Activated naive CD4-positive, alpha-beta T cell treated with anti-CD3 and anti-CD28 coated beads, Interleukin-2, amount 50 U/mL, for 16 hours (primary cell): ENCODE measurements at regions not wholly inside any gene's neighbourhood (a gene's known extent, or its start where the extent isn't known, plus 50 kb on each side); places are given as distances from the start of the nearest gene placed in this dataset.
A peak's percentile ranks its signal among the peaks of the same experiment; 100 is the strongest.
"Not testable (repeated sequence)": the region's sequence is repeated elsewhere in the genome, so short reads cannot be mapped to it uniquely, and the experiment has no call there.

Experiments used
- DNase-seq: peaks from one replicate; pipeline ENCODE4 v3.0.0-alpha.2; 2020

- not testable (repeated sequence) for DNase-seq
These were observed 52.5 kb upstream of the CCDC71L start for GRCh38 chr7:106713452-106713851.

GRCh38 chr7:106714590-106715442 lies 53.9 kb upstream of the CCDC71L start:
- not testable (repeated sequence) for DNase-seq

GRCh38 chr7:106715730-106716129 lies 54.8 kb upstream of the CCDC71L start:
- DNase-seq: no peak

- DNase-seq: no peak
These were observed 56.4 kb upstream of the CCDC71L start for GRCh38 chr7:106717254-106717954.

- DNase-seq: peak; percentile 78
These were observed 57.3 kb upstream of the CCDC71L start for GRCh38 chr7:106717955-106718871.

- no peak for DNase-seq
These were observed 59.7 kb upstream of the CCDC71L start for GRCh38 chr7:106720641-106721040.

GRCh38 chr7:106721816-106722785 lies 61.1 kb upstream of the CCDC71L start:
- no peak for DNase-seq

GRCh38 chr7:106723398-106723797 lies 62.4 kb upstream of the CCDC71L start:
- DNase-seq: no peak

- peak; percentile 14 for DNase-seq
These were observed 68.9 kb upstream of the CCDC71L start for GRCh38 chr7:106729720-106730385.

GRCh38 chr7:106731187-106731586 lies 70.2 kb upstream of the CCDC71L start:
- DNase-seq: no peak

GRCh38 chr7:106731646-106732444 lies 70.9 kb upstream of the CCDC71L start:
- DNase-seq: no peak

- no peak for DNase-seq
These were observed 74.7 kb upstream of the CCDC71L start for GRCh38 chr7:106735637-106736036.

GRCh38 chr7:106736123-106736507 lies 75.2 kb upstream of the CCDC71L start:
- no peak for DNase-seq

GRCh38 chr7:106736508-106737201 lies 75.7 kb upstream of the CCDC71L start:
- DNase-seq: peak; percentile 35

- DNase-seq: no peak
These were observed 76.2 kb upstream of the CCDC71L start for GRCh38 chr7:106737202-106737562.

- no peak for DNase-seq
These were observed 79.8 kb upstream of the CCDC71L start for GRCh38 chr7:106740806-106741205.

- DNase-seq: no peak
These were observed 83.7 kb upstream of the CCDC71L start for GRCh38 chr7:106744563-106745091.

GRCh38 chr7:106747301-106747700 lies 86.3 kb upstream of the CCDC71L start:
- not testable (repeated sequence) for DNase-seq

GRCh38 chr7:106747804-106748203 lies 86.8 kb upstream of the CCDC71L start:
- DNase-seq: no peak

GRCh38 chr7:106749165-106749564 lies 88.2 kb upstream of the CCDC71L start:
- DNase-seq: no peak
